Fibroblast of skin of abdomen (primary cell): ENCODE measurements at regions not wholly inside any gene's neighbourhood (a gene's known extent, or its start where the extent isn't known, plus 50 kb on each side); places are given as distances from the start of the nearest gene placed in this dataset.
A peak's percentile ranks its signal among the peaks of the same experiment; 100 is the strongest.
"Not testable (repeated sequence)": the region's sequence is repeated elsewhere in the genome, so short reads cannot be mapped to it uniquely, and the experiment has no call there.

Experiments used
- DNase-seq: peaks from one replicate; pipeline ENCODE4 v3.0.0-alpha.2; 2013

DNA sequence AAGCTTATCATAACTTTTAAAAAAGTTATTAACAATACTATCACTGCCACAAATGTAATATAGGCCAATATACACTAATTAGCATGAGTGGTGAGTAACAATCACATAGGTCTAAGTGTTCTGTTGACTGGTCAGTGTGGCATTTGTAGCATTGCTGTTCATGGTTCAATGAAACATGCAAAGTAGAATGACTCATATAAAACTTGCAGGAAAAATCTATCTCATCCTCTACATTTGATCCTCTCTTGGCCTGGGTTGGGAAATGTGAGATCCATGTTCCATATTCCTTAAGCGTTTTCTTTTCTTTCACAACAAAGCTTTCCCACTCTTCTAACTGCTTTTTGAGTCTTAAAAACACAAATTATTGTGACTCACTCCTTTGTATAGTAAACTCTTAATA is 1418.7 kb downstream of the FSTL5 start:
- no peak for DNase-seq

DNA sequence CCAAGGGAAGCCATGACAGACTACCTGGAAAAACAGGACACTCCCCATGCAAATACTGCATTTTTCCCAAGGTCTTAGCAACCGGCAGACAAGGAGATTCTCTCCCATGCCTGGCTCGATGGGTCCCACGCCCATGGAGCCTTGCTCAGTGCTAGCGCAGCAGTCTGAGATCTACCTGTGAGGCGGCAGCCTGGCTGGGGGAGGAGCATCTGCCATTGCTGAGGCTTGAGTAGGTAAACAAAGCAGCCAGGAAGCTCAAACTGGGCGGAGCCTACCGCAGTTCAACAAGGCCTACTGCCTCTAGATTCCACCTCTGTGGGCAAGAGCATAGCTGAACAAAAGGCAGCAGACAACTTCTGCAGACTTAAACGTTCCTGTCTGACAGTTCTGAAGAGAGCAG is 1417.2 kb downstream of the FSTL5 start:
- DNase-seq, result not testable (repeated sequence)

DNA sequence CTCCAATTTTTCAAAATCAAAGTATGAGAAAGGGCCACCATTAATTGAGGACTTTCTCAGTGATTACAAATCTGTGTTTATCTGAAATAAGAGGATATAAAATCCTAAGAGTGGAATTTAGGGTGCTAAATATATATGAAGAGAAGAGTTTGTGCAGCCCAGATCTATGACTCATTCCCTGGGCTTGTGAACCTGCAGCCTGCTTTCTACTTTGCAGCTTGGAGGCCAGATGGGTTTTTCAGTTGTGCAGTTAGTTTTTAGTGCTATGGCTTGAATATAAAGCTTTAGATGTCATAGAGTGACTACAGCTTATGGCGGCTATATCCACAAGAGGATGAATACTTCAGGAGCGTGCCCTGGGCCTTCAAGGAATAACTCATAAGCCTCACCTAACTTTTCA is 1391.1 kb downstream of the FSTL5 start:
- DNase-seq, result peak; percentile 2

DNA sequence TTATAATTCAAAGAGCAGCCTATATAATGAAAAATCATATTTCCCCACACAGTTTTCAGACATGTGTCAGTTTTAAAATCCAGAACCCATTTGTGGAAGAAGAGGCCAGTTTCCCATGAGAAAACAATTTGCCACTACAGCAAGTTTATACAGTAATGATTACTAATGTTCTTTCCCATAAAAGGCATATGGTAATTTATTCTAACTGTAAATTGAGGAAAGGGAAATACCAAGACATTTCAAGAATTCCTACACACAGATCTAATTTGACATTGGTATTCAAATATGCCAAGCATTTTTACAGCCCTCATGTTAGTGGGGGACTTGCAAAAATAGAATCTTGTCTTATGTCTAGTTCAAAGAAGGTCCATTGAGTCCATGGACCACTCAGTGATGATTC is 1368.6 kb downstream of the FSTL5 start:
- peak; percentile 30 for DNase-seq

DNA sequence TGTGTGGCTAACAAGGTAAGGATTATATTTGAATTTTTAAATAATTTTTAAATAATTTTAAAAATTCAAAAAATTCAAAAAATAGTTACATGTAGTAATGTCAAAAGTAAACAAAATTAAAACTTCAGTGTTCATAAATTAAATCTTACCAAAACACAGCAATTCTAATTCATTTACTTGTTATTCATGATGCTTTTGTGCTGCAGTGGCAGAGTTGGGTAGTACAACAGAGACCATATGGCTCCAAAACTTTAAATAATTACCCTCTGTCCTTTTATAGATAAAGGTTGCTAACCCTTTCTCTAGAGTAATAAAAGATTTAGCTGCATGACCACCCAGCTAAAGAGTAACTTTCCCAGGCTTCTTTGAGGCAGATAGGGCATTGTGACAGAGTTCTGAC is 1355.6 kb downstream of the FSTL5 start:
- no peak for DNase-seq

DNA sequence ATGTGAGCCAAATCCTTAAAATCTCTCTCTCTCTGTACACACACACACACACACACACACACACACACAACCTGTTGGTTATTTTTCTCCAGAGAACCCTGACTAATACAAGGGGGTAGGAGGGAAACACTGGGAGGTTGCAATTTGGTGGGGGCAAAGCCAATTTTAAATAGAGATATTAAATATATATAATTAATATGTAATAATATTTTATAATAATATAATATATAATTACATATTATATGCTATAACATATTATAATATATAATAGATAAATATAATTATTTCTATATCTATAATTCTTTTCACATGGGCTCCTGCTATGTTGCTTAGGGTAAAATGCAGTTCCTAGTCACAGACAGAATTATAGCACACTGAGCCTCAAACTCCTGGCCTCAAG is 1354.2 kb downstream of the FSTL5 start:
- DNase-seq, result no peak

DNA sequence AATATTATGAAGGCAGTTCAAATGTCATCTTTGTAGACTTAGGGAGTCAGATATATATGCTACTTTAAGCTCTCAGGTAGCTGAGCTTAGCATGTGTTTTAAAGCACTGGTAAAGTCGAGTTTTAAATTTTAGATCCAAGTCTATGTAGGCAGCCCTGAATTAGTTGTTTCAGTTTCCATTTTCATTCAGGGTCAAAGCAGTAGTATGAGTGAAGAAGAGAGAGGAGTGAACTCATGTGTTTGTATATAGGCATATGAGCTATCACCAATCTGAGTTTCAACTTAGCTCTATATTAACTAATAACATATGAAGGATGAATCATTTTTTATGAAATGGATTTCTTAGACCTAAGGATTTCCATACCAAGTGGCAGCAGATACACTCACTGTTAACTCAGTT is 1353.4 kb downstream of the FSTL5 start:
- no peak for DNase-seq

DNA sequence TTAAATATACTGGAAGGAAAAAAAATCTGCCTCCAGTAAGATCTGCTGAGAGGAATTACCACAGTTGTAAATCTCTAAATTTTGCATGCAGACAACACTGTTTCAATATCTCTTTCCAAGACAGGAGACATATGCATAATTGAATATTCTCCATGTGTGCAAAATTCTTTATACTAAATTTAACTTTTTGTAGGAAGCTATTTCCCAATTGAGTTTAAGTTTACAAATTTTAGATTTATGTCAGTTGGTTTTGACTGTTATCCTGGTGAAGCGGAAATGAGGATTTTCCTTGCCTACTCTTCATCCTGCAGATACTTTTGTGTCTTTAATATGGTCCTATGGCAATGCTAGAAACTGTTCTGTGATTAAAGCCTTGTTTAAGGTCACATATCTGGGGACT is 1352.9 kb downstream of the FSTL5 start:
- DNase-seq, result no peak

DNA sequence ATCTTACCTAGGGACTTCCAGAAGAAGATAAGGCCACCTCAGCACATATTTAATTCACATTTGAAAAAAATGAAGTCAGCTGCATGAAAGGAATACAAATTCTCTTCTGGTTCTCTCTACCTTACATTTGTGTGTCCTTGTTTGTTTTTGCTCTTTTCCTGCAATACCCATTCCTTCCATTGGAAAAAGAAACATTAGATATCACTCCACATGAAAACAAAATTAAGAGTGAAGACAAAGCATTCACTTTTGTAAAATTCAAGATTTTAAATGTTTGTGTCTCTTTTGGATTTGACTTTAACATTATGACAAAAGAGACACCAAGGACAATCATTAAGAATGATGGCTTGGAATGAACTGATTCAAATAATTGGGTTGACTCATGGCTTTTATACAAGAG is 1351.8 kb downstream of the FSTL5 start:
- DNase-seq, result no peak

DNA sequence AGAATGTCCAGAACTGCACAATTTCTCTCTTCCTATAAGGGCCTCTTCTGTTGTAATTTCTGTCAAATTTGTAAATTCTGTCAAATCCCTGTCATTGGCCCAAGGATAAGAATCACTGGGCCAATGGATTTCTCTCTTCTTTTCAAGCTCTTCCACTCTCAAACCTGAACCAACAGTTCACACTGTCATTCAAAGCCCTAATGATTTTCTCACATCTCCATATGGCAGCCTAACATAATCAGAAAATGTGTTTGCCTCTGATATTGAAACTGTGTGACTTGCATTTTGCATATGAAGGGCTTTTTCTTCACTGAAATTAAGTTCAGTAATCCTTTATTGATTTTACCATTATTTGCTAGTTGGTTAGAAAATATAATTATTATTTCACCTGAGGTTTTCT is 1349.1 kb downstream of the FSTL5 start:
- no peak for DNase-seq

DNA sequence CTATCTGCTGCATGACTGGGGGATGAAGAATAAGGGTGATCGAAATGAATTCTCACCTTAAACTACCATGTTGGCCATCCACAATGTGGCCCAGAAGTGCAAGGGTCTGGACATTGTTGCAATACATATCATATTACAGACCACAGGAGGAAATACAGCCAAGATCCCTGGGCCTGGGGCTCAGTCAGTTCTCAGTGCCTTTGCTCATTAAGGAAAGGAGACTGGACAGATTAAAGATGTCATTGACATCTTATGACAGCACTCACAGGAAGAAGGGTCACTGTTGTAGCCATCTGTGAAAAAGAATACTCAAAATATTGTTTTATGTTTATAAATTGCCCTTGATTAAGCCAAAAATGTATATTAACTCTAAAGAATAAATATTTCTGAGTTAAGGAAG is 1345.2 kb downstream of the FSTL5 start:
- DNase-seq, result no peak

DNA sequence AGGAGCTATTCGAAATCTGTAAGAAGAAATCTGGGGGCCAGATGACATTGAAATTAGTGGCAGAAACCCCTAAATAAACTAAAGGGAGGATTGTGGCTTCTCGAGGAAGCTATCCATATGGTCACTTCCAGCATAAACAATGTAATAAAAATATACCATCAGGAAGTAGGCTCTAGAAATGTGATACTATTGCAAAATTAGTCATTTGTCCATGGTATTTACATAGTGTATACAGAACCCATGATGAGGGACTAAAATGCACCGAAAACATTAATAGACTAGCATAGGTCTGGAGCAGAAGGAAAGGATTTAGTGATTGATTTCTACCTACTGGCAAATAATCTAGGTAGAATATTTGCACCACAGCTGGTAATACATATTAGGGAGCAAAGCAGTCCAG is 1344.0 kb downstream of the FSTL5 start:
- DNase-seq, result peak; percentile 4

DNA sequence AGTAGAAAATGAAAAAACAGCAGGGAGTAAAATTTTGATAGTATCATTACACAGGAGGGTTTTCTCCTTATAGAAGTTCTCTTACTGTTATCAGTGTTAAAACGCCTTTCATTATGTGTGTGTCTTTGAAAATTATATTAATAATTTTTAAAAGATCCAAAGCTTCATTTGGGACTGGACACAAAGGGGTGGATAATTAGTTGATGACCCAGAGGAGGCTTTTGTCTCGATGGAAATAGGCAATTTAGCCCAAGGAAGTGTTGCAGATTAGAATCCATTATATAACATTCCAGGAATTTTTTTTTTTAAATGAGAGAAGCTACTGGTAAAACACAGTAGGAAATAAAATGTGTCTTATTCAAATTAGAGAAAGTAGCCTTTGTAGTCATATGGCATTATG is 1339.3 kb downstream of the FSTL5 start:
- DNase-seq, result no peak

DNA sequence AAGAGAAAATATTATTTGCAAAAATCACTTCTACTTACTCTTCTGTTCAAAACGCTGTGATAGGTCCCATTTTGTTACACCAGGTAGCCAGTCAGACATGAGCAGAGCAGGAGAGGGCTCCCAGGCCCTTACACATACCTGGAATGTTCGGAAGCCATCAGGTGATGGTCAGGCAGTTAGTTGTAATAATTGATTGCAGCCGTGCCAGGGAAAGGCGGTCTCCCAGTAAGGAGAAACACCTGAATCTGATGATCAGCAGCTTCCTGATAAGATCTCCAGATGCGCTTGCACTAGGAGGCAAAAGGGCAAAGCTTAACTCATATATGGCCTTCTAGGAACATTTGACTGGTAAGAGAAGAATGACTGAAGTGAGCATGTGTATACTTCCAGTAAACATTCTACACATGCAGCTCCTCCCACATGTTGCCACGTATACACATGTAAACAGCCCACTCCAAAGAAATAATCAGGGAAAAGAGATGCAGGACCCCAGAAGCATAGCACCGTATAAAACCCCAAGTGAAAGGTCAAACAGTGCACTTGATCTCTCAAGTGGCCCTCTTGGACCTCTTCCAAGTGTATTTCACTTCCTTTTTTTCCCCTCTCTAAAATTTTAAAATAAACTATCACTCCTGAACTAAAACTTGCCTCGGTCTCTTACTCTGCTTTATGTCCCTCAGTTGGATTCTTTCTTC is 1338.0 kb downstream of the FSTL5 start:
- DNase-seq, result no peak

DNA sequence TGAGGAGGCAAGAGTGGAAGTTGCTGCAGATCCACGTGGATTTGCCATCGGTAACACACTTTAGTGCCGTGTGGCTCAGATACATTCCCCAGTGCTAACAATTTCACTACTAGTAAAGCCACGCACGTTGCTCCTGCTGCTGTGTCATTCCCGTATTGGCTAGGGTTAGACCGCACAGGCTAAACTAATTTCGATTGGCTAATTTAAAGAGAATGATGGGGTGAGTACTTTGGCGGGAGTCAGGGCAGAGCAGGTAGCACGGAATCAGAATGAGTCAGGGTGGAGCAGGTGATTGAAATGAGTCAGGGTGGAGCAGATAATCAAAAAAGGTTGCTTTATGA is 1337.5 kb downstream of the FSTL5 start:
- DNase-seq, result no peak

DNA sequence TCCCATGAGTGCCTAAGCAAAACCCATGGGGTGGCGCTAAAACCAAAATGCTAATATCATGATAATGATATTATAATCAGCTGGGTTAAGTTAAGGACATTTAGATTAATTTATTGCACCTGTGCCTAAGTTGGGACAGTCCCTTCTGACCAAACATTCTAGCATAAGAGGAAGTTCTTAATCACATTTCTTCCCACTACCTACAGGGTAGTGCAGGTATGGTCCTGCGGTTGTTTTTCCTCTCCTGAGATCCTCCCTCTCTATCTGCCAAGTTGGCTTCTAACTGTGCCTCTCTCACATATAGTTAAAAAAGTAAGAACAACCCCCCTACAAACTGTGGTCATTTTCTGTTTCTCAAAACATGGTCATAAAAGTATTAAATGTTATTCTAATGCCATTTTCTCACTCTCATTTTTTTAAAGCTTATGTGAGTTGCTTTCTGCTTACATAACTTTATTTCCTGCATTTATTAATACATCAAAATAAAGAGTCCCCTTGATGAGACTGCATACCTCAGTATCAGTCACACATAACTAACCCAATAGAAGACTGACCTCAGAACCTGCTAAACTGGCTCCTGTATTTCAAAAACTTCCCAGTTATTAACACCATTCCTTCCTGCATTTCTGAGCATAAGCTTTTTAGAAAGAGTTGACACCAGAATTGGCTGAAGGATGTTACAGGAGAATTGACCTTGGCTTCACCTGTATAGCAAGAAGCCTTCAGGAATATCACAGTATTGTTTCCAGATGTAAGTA is 1332.5 kb downstream of the FSTL5 start:
- no peak for DNase-seq

DNA sequence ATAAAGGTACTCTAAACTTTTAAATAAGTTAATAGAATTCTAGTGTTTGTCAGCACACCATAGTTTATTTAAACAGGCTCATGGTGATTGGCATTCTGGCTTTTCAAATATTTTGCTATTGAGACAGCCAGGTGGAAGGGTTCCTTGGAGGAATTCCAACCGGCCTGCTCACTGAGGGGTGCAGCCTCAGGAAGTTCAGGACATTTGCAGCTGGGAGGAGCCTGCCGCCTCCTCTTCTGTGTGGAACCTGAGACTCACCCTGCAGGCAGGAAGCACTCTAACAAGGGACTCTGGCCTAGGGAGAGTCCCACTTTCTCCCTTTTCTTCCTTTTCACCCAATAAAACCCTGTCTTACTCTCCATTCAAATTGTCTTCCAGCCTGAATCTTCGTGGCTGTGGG is 1328.0 kb downstream of the FSTL5 start:
- peak; percentile 1 for DNase-seq

DNA sequence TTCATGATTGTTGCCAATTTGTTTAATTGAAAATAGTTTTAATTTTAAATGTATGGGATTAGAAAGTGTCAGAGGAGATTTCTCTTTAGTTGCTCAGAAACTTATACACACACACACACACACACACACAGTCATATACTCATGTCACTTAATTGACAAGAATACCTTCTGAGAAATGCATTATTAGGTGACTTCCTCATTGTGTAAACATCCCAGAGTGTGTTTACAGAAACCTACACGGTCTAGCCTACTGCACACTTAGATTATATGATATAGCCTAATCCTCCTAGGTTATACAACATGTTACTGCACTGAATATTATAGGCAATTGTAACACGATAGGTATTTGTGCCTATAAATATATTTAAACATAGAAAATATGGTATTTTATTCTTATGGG is 1327.4 kb downstream of the FSTL5 start:
- no peak for DNase-seq

DNA sequence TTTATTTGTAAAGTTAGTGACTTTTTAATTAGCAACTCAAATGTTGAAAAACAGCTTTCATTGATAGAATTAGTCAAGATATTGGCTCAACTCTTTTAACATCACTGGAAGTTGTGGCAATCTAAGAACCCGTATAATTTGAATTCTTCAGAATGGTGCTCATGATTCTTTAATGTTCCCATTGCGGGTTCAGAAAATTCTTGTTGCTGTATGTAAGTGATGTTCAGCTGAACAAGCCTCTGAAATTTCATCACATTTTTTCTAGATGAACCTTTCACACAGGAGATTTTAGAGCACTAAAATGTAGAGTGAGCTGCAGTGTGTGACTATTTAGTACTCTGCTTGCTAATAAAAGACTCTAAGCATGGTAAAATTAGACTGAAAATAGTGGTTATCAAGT is 1317.7 kb downstream of the FSTL5 start:
- peak; percentile 57 for DNase-seq

DNA sequence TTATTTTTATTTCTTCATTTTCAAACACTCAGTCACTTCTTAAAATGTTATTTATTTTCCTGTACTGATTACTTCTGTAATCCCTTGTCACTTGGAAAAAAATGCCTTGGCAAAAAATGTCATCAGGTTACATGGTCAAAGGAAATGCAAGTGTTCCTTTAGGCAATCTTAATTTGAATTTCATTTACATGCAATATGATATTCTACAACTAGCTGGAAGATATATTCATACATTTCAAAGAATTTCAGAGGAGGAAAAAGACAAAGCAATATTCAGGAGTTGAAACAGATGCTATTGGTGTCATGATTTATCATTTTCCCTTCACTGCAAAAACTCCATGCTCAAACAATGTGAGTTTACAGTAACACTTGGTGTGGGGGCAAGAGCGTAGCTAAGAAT is 1316.6 kb downstream of the FSTL5 start:
- DNase-seq, result no peak

DNA sequence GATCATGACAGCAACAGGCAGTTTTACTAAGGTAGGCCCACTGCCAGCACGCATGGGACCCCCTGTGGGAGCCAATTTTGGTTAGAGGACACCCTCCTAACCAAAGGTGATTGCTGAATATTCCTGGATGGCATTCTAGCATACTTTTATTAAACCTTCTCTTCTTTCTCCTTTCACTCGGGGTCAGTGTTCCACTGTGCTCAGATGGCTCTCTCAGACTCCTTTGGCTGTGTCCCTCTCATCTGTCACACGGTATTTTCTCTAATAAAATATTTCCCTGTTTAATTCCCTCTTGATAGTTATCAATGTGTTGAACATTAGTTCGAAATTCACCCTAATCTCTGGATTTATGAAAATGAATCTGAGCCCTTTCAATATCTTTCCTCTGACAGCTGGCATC is 1315.3 kb downstream of the FSTL5 start:
- DNase-seq, result no peak

DNA sequence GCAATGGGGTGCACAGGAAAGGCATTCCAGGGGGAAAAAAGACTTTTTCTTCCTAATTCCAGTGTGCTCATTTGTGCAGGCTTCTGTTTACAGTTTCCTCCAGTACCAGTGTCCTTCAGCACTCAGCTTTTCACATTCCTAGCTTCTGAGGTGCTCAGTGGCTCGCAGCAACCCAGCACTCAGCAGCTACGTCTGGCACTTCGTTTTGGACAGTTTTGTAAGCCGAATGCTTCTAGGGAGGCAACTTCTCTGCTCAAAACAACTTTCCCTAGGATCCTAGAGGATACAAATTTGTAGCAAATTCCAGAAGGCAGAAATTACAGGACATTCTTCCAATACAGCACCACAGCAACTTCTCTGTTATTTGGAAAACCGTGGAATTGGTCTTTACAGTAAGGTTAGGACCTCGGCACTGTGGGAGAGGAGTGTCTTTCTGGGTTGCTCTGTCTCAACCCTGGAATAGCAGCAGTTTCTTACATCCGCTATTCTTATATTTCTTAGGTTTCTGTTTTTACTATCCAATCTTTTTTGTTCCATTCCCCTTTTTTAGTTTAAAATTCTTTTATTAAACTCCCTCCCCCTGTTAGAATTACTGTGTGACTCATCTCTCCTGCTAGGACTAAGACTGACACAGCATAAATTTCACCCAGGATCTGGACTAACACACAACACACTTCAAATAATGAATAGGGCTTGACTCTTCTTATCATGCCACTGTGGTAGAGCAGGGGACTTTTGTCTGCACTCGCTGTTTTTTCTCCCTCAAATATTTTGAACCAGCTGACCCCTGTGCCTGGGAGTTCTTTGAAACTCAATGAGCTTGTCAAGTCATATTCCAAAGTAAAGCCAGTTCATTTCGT is 1314.7 kb downstream of the FSTL5 start:
- DNase-seq, result peak; percentile 56

DNA sequence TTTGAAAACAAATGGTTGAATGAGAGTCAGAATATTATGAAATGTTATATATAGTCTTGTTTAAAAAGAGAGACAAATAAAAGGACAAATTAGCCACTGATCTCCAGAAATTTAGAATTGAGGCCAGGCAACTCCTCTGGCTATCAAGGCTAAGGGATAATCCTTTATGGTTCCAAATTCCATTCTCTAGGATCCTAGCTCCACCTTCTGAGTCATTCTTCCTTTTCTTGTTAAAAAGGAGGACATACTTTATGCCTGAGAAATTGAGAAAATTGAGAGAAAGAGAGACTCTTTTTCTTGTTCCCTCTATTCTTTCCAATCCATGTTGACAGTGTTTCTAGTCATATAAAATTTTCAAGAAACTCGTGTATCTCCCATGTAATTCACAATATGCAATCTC is 1299.5 kb downstream of the FSTL5 start:
- DNase-seq, result peak; percentile 4

DNA sequence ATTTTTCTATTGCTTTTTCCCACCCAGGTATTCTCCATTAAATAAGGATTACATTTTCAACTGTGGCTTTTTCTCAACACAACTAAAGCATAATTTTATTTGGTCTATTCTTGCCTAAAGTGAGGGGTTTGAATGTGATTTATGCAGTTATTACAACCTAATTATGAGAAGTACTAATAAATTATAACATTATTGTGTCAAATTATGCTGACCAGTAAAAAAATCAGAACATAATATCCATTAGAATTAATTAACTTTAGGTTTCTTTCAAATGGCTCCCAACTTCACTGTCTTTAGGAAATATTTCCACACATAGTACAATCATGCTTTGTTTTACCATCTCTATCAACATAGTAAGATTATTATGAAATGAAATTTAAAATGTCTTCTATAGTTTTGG is 1293.9 kb downstream of the FSTL5 start:
- no peak for DNase-seq
